Kidney epithelial cell (primary cell): ENCODE measurements at regions not wholly inside any gene's neighbourhood (a gene's known extent, or its start where the extent isn't known, plus 50 kb on each side); places are given as distances from the start of the nearest gene placed in this dataset.

Experiments
- DNase-seq: peaks from one replicate; pipeline ENCODE4 v3.0.0-alpha.2; 2010; ENCODE audit warnings: low read depth
- H3K27me3 ChIP-seq: 2 replicates; pipeline ENCODE4 v1.6.0; 2011; ENCODE audit warnings: low read length; ENCODE audit not compliant: control insufficient read depth, insufficient read depth
- H3K36me3 ChIP-seq: 2 replicates; pipeline ENCODE4 v1.5.1; 2011; ENCODE audit warnings: low read length; ENCODE audit not compliant: control insufficient read depth, insufficient read depth
- H3K4me3 ChIP-seq: 2 replicates; pipeline ENCODE4 v1.5.1; 2011; ENCODE audit warnings: low read depth, mild to moderate bottlenecking, control low read depth, low read length
- TF ChIP-seq, protein P1 (sequence below): IDR thresholded peaks from 2 replicates; pipeline ENCODE4 v1.5.1; 2011; ENCODE audit warnings: mild to moderate bottlenecking, moderate library complexity, low read length, control low read depth, inconsistent platforms; ENCODE audit not compliant: insufficient read depth, poor library complexity, severe bottlenecking

DNA sequence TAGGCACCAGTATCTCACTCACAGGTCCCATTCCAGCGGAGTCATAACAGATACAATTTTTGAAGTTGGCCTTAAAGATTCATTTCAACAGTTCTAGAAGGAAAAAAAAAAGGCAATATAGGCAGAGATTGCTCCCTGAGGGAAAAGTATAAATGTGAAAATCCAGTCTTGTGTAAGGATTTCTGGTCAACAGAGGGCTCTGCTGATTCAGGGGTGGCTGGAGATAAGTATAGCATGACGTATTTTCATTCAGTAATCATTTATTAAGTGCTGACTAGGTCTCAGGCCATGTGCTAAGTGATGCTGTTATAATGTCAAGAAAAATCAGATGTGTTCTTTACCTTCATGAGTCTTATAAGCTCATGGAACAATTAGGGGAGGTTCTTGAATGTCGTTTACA is 377.3 kb upstream of the MEF2C start:
- no peaks in the 10 kb centered on the region for H3K27me3 ChIP-seq
- TF ChIP-seq, protein P1, sequence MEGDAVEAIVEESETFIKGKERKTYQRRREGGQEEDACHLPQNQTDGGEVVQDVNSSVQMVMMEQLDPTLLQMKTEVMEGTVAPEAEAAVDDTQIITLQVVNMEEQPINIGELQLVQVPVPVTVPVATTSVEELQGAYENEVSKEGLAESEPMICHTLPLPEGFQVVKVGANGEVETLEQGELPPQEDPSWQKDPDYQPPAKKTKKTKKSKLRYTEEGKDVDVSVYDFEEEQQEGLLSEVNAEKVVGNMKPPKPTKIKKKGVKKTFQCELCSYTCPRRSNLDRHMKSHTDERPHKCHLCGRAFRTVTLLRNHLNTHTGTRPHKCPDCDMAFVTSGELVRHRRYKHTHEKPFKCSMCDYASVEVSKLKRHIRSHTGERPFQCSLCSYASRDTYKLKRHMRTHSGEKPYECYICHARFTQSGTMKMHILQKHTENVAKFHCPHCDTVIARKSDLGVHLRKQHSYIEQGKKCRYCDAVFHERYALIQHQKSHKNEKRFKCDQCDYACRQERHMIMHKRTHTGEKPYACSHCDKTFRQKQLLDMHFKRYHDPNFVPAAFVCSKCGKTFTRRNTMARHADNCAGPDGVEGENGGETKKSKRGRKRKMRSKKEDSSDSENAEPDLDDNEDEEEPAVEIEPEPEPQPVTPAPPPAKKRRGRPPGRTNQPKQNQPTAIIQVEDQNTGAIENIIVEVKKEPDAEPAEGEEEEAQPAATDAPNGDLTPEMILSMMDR: no peak
- no peak for DNase-seq
- H3K36me3 ChIP-seq: no peaks in the 10 kb centered on the region
- no peak overlapping the region for H3K4me3 ChIP-seq

DNA sequence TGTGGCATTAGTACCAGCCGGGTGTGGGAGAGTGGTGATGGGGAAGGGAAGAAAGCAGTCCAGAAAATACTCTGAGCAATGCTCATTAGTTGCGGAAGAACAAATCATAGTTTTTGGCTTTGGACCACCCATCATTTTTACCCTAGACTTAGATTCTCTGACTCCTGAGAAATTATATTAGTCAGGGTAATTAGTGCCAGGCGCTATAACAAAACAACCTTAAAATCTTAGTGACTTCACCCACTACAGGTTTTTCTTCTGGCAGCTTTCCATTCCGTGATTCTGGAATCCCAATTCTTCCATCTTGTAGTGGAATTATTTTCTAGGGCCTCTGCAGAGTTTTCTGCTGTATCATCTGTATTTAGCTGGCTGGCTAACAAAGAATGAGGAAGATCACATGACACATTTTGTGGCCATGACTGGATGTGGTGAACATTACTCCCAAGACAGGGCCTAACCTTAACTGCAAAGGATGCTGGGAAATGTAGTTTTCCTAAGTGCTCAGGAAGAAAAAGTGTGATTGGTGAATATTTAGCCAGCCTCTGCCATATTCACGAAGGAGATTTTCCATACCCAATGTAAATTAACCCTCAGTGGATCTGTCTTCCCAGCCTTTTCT is 373.0 kb upstream of the MEF2C start:
- H3K4me3 ChIP-seq: no peak overlapping the region
- TF ChIP-seq, protein P1: no peak
- H3K27me3 ChIP-seq: no peaks in the 10 kb centered on the region
- H3K36me3 ChIP-seq: no peaks in the 10 kb centered on the region
- DNase-seq: no peak

DNA sequence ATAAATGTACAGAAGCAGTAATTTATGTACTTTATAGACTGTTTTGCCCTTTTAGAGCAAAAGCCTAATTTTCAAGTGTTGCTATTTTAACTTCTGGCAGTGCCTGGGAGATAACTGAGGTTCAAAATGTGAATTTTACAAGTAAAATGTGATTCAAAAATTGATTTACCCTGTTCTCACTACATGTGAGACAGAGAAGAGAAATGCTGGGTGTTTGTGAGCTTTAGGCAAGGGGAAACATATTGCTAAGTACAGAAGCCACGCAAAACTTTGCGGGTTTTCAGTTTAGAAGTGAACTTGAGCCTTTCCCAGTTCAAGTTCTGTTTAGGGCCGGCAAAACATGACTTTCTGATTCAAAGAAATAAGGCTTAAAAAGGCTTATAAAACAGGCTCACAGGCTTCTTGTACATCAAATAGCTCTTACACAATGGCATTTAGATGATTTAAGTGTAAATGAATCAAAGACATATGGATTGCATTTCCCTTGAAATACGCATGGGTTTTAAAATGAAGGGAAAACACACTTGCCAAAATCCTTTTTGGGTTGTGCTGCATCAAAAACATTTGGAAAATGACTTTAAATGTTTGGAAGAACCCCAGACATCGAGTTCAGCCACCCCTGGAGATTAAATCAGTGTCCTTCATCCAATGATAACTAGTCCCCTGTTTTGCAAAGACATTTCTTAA is 370.8 kb upstream of the MEF2C start:
- no peaks in the 10 kb centered on the region for H3K36me3 ChIP-seq
- H3K27me3 ChIP-seq: no peaks in the 10 kb centered on the region
- H3K4me3 ChIP-seq: no peak overlapping the region
- TF ChIP-seq, protein P1: no peak
- no peak for DNase-seq

DNA sequence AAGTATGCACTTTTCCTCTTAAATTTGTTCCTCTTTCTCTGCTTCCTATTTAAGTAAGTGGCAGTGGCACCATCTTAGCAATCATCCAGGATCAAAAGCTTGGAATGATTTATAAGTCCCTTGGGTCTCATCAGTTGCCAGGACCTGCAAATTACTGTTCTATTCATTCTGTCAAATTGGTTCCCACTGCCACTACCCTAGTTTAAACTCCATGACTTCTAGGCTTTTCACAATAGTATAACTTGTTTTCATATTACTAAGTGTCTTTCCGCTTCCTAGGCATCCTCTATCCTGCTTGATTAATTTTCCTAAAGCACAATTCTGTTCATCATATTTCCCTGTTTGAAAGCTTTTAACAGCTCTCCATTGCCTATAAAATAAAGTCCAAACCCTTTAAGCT is 363.9 kb upstream of the MEF2C start:
- TF ChIP-seq, protein P1: no peak
- Histone ChIP-seq H3K4me3 (no peak overlapping the region), H3K27me3 (no peaks in the 10 kb centered on the region), H3K36me3 (no peaks in the 10 kb centered on the region)
- no peak for DNase-seq

DNA sequence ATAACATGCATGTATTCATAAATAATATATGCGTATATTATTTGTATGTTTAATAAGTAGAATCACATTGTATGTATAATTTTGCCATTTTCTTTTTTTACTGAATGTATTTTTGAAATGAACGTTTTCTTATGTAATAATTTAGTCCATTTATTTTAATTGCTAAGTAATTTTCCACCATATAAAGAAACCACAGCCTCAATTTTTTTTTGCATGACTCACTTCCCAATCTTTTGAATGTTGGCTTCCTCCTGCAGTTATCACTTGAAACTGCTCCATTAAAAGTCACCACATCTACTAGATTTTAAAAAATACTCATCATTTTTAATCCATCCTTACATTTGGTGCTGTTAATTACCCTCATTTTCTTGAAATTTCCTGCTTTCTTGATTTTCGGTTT is 363.3 kb upstream of the MEF2C start:
- no peak for DNase-seq
- Histone ChIP-seq H3K27me3 (no peaks in the 10 kb centered on the region), H3K4me3 (no peak overlapping the region), H3K36me3 (no peaks in the 10 kb centered on the region)
- TF ChIP-seq, protein P1: no peak

DNA sequence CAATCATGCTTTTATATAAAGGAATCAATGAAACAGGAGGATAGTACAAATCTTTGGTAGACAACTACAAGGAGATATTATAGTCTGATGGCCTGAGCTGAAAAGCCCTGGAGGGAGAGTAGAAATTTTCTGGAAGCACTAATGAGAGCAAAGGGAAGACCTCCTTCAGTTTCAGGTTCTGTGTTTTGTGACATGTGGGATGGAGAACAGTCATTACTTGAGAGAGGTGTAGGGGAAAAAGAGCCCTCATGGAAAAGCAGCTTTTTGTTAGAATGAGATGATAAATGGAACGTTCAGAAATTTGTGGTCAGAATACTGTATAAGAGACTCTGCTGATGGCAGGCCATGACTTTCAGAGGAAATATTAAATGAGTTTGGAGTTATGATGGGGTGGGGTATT is 360.6 kb upstream of the MEF2C start:
- DNase-seq: no peak
- Histone ChIP-seq H3K27me3 (no peaks in the 10 kb centered on the region), H3K4me3 (no peak overlapping the region), H3K36me3 (no peaks in the 10 kb centered on the region)
- TF ChIP-seq, protein P1: no peak
